IMR-90 (cell line): ENCODE measurements at regions not wholly inside any gene's neighbourhood (a gene's known extent, or its start where the extent isn't known, plus 50 kb on each side); places are given as distances from the start of the nearest gene placed in this dataset.

ENCODE experiments used
- ATAC-seq: fragments of 200-7000 bp; cut with Tn5 transposase; 2 replicates; pipeline ENCODE4 v1.9.1; 2020; ENCODE audit warnings: low read depth, mild to moderate bottlenecking, moderate library complexity
- BruUV-seq: library from RNA; stranded (reverse); fragments of 400-500 nt; replicated peaks from 2 replicates; lab custom pipeline; 2021; lab: Mats Ljungman, UMichigan
- CTCF ChIA-PET: fragments of 300-600 bp; formaldehyde crosslinking; extraction: SDS; loops from one replicate; lab custom pipeline; 2021; ENCODE audit warnings: antibody characterized with exemption; lab: Yijun Ruan, JAX
- POLR2A ChIA-PET: fragments of 300-600 bp; sonication (Branson Sonifier 250); formaldehyde crosslinking; loops from one replicate; lab custom pipeline; 2022; ENCODE audit warnings: antibody characterized with exemption; ENCODE audit not compliant: unreplicated experiment; lab: Charles Lee
- DNase-seq: peaks from one replicate; pipeline ENCODE4 v3.0.0; 2013
- H2AFZ ChIP-seq: replicated peaks from 2 replicates; pipeline ENCODE3; 2013; ENCODE audit warnings: low read length, mild to moderate bottlenecking; ENCODE audit not compliant: poor library complexity
- H2AK5ac ChIP-seq: 2 replicates; pipeline ENCODE4 v1.6.1; 2013; ENCODE audit warnings: low read depth, low read length, inconsistent platforms
- H2AK9ac ChIP-seq: replicated peaks from 2 replicates; pipeline ENCODE3; 2013; ENCODE audit warnings: mild to moderate bottlenecking, low read depth, low read length, moderate library complexity; ENCODE audit not compliant: poor library complexity
- H2BK120ac ChIP-seq: 2 replicates; pipeline ENCODE4 v1.6.1; 2013; ENCODE audit warnings: low read depth, low read length, inconsistent platforms
- H2BK15ac ChIP-seq: 3 replicates; pipeline ENCODE4 v1.6.1; 2013; ENCODE audit warnings: low read depth, low read length, inconsistent platforms
- H2BK20ac ChIP-seq: 2 replicates; pipeline ENCODE4 v1.6.1; 2013; ENCODE audit warnings: low read depth, mild to moderate bottlenecking, inconsistent platforms, low read length, moderate library complexity
- H2BK5ac ChIP-seq: 2 replicates; pipeline ENCODE4 v1.6.1; 2013; ENCODE audit warnings: mild to moderate bottlenecking, low read depth, low read length, inconsistent platforms; ENCODE audit not compliant: poor library complexity, severe bottlenecking
- H3K14ac ChIP-seq: replicated peaks from 2 replicates; pipeline ENCODE4 v1.6.1; 2013; ENCODE audit warnings: low read depth, low read length, inconsistent platforms
- H3K18ac ChIP-seq: 2 replicates; pipeline ENCODE4 v1.6.1; 2013; ENCODE audit warnings: low read depth, low read length, control low read depth
- H3K23ac ChIP-seq: 2 replicates; pipeline ENCODE4 v1.6.1; 2013; ENCODE audit warnings: low read depth, low read length, inconsistent platforms
- H3K27ac ChIP-seq: 2 replicates; pipeline ENCODE4 v1.5.1; 2013; ENCODE audit warnings: mild to moderate bottlenecking, control low read depth, low read length; ENCODE audit not compliant: insufficient read depth
- H3K27me3 ChIP-seq: 2 replicates; pipeline ENCODE4 v1.6.1; 2013; ENCODE audit warnings: low read length; ENCODE audit not compliant: control insufficient read depth, insufficient read depth
- H3K36me3 ChIP-seq: 2 replicates; pipeline ENCODE4 v1.6.1; 2013; ENCODE audit warnings: low read length, mixed read lengths; ENCODE audit not compliant: control insufficient read depth, insufficient read depth
- H3K4ac ChIP-seq: 2 replicates; pipeline ENCODE4 v1.6.1; 2013; ENCODE audit warnings: low read depth, low read length, inconsistent platforms
- H3K4me1 ChIP-seq: 2 replicates; pipeline ENCODE4 v1.6.1; 2013; ENCODE audit warnings: low read length, mixed read lengths; ENCODE audit not compliant: control insufficient read depth, insufficient read depth
- H3K4me2 ChIP-seq: 2 replicates; pipeline ENCODE4 v1.6.1; 2013; ENCODE audit warnings: low read depth, mild to moderate bottlenecking, control low read depth, low read length, moderate library complexity
- H3K4me3 ChIP-seq: 2 replicates; pipeline ENCODE4 v1.5.1; 2013; ENCODE audit warnings: low read depth, mild to moderate bottlenecking, control low read depth, low read length, moderate library complexity; ENCODE audit not compliant: insufficient read depth
- H3K56ac ChIP-seq: 2 replicates; pipeline ENCODE4 v1.6.1; 2013; ENCODE audit warnings: low read length, inconsistent platforms; ENCODE audit not compliant: insufficient read depth; ENCODE audit errors: extremely low read depth
- H3K79me1 ChIP-seq, 2 experiments: 2 replicates each; pipeline ENCODE4 v1.6.1; 2013; ENCODE audit warnings: low read length in 2 of 2, inconsistent platforms in 1 of 2, low read depth in 1 of 2
- H3K9ac ChIP-seq: 2 replicates; pipeline ENCODE4 v1.6.1; 2013; ENCODE audit warnings: low read depth, low read length, control low read depth
- H3K9me1 ChIP-seq: 2 replicates; pipeline ENCODE4 v1.6.1; 2013; ENCODE audit warnings: low read length, inconsistent platforms; ENCODE audit not compliant: insufficient read depth
- H3K9me3 ChIP-seq: 2 replicates; pipeline ENCODE4 v1.6.1; 2013; ENCODE audit warnings: low read length; ENCODE audit not compliant: control insufficient read depth, insufficient read depth
- H4K20me1 ChIP-seq: 2 replicates; pipeline ENCODE4 v1.6.1; 2013; ENCODE audit warnings: low read length, inconsistent platforms; ENCODE audit not compliant: insufficient read depth
- H4K5ac ChIP-seq: 2 replicates; pipeline ENCODE4 v1.6.1; 2013; ENCODE audit warnings: mild to moderate bottlenecking, low read depth, low read length, control low read depth
- H4K8ac ChIP-seq, 2 experiments: 2 replicates each; pipeline ENCODE4 v1.6.1; 2013; ENCODE audit warnings: low read depth in 2 of 2, low read length in 2 of 2, control low read depth in 1 of 2, inconsistent platforms in 1 of 2
- H4K91ac ChIP-seq: 2 replicates; pipeline ENCODE4 v1.6.1; 2013; ENCODE audit warnings: low read depth, low read length, inconsistent platforms; ENCODE audit not compliant: insufficient read depth
- CEBPB ChIP-seq: IDR thresholded peaks from 2 replicates; pipeline ENCODE4 v1.6.1; 2012; ENCODE audit warnings: low read depth, low read length, improper control_type of control experiment
- CHD1 ChIP-seq: IDR thresholded peaks from 2 replicates; pipeline ENCODE4 v1.6.1; 2012; ENCODE audit warnings: low read depth, low read length, improper control_type of control experiment
- CTCF ChIP-seq: conservative IDR thresholded peaks from 2 replicates; pipeline ENCODE4 v1.5.1; 2012; ENCODE audit warnings: mild to moderate bottlenecking, low read depth, low read length, improper control_type of control experiment
- FOS ChIP-seq: fragments of 150-350 bp; IDR thresholded peaks from 2 replicates; pipeline ENCODE4 v1.6.1; 2016; ENCODE audit warnings: low read depth, low read length
- MAFK ChIP-seq: IDR thresholded peaks from 2 replicates; pipeline ENCODE4 v1.6.1; 2012; ENCODE audit warnings: low read depth, low read length, improper control_type of control experiment
- MXI1 ChIP-seq: IDR thresholded peaks from 2 replicates; pipeline ENCODE4 v1.6.1; 2012; ENCODE audit warnings: low read depth, mild to moderate bottlenecking, low read length, moderate library complexity, borderline replicate concordance
- RCOR1 ChIP-seq: IDR thresholded peaks from 2 replicates; pipeline ENCODE4 v1.6.1; 2012; ENCODE audit warnings: mild to moderate bottlenecking, low read length, improper control_type of control experiment; ENCODE audit not compliant: insufficient replicate concordance
- WGBS, 2 experiments: methylation state at CpG; one replicate each; pipeline versions ENCODE4 v1.1.5 to v1.1.7; 2013; ENCODE audit warnings: missing lambda C conversion rate in 2 of 2; ENCODE audit not compliant: insufficient read length in 1 of 2; ENCODE audit errors: extremely low coverage in 2 of 2; 5-methylcytosine and 5-hydroxymethylcytosine counted together
- dilution Hi-C: fragments of 300-500 bp; cut with HindIII; formaldehyde crosslinking; loops from one replicate; pipeline ENCODE4 v1.14.3; 2018; ENCODE audit warnings: low sequenced_read_pairs; ENCODE audit not compliant: unreplicated experiment
- in situ Hi-C: fragments of 300-500 bp; cut with MboI; formaldehyde crosslinking; loops from 3 replicates; pipeline ENCODE4 v1.14.3; 2019; ENCODE audit warnings: low sequenced_read_pairs, inconsistent platforms, mixed read lengths
- intact Hi-C: fragments of 100-400 bp; cut with micrococcal nuclease; formaldehyde crosslinking; loops from 2 replicates; pipeline ENCODE4 v1.10.0; 2022

DNA sequence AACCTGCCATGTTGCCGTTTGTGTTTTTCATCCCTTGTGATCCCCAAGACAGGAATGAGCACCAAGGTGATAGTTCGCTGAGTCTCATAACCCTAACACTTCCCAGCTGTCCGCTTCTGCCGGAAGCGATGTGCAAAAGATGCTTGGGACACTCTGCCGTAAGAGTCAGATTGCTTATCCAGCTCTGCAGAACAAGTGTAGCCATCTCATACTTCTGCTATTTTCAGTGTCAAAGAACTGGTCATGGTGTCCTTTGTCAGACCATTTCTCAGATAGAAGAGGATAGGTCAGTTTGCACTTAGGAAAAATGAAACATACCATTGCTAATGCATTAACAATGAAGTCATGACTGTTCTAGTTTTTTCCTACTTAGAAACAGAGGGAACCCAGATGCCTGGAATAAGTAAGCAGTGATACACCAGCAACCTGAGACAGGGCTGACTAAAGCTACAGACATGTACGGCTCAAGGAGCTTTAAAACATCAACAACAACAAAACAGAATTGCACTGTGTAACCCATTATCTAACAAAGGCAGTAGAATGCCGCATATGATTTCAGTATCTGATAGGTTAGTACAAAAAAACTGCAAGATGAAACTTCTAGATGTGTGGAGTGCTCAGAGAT lies 134.0 kb upstream of the IL12A start:
- H3K4ac ChIP-seq = peak overlapping the region; percentile 39
- peak overlapping the region in 1 of 2 experiments; percentile 37; a peak in 1 of 4 replicates for H4K8ac ChIP-seq
- no peak overlapping the region; the same call in 1 of the 2 replicates for H3K56ac ChIP-seq
- no peaks in the 10 kb centered on the region for H3K9me3 ChIP-seq
- H3K18ac ChIP-seq = peak overlapping the region; percentile 47; the same call in 1 of the 2 replicates
- H2BK120ac ChIP-seq = peak overlapping the region; percentile 82
- ChIA-PET CTCF (interaction anchor here (0.7 to 1.6 kb wide), 7 partner anchors 10 to 152 kb away, joined by 3 to 11 read pairs (median 3); no protein-coding TSS in a partner anchor), POLR2A (interaction anchor here (0.7 to 1.0 kb wide), 2 partner anchors 22 to 1321 kb away, joined by 3 to 5 read pairs; no protein-coding TSS in a partner anchor)
- peaks cover 17% of the 10 kb centered on the region for H3K9me1 ChIP-seq
- ATAC-seq (peak; percentile 87), DNase-seq (peak; percentile 97)
- H3K36me3 ChIP-seq = no peaks in the 10 kb centered on the region
- peak overlapping the region; percentile 52 for H3K23ac ChIP-seq
- peak overlapping the region; percentile 5; the same call in 1 of the 2 replicates for H2AK5ac ChIP-seq
- peak overlapping the region; percentile 38 for H2AFZ ChIP-seq
- intact Hi-C loops (loop anchor here (2.0 kb wide), 1 partner anchor 18 kb away; no protein-coding TSS in a partner anchor), dilution Hi-C loops (no loop called here), in situ Hi-C loops (no loop called here)
- no peak overlapping the region for H2AK9ac ChIP-seq
- peaks cover 11% of the 10 kb centered on the region; the same call in 1 of the 2 replicates for H4K20me1 ChIP-seq
- 0% methylated on average over 2 of the region's 8 CpGs; no CpG with 5 or more reads in 1 of the 2 experiments for WGBS, 2 experiments
- H2BK20ac ChIP-seq = peak overlapping the region; percentile 30
- peak overlapping the region; percentile 63 for H3K27ac ChIP-seq
- TF ChIP-seq FOS = peak; percentile 82
- TF ChIP-seq CHD1 = no peak
- peak; percentile 24 for TF ChIP-seq MAFK
- TF ChIP-seq CTCF = no peak
- TF ChIP-seq MXI1 = 0 out of 2 replicates have a peak, but pooled peaks have one; percentile 21
- peak; percentile 92 for TF ChIP-seq RCOR1
- TF ChIP-seq CEBPB = peak; percentile 36; the same call in 1 of the 2 replicates
- H4K91ac ChIP-seq = peak overlapping the region; percentile 7
- H3K4me2 ChIP-seq = peak overlapping the region; percentile 62
- peak overlapping the region; percentile 88 for H2BK5ac ChIP-seq
- H3K4me1 ChIP-seq = peaks cover 21% of the 10 kb centered on the region
- 0 out of 2 replicates have a peak overlapping the region, but pooled peaks have one; percentile 4 for H4K5ac ChIP-seq
- H2BK15ac ChIP-seq = peak overlapping the region; percentile 1; the same call in 1 of the 3 replicates
- 0 out of 2 replicates have a peak overlapping the region, but pooled peaks have one; percentile 6 for H3K14ac ChIP-seq
- peaks cover 26 to 65% of the 10 kb centered on the region in 2 experiments for H3K79me1 ChIP-seq
- H3K4me3 ChIP-seq = peak overlapping the region; percentile 4; the same call in 1 of the 2 replicates
- BruUV-seq = no TSS peak
- H3K9ac ChIP-seq = no peak overlapping the region
- no peaks in the 10 kb centered on the region for H3K27me3 ChIP-seq
